Umbilical cord (tissue), 1 donor: ENCODE measurements at regions not wholly inside any gene's neighbourhood (a gene's known extent, or its start where the extent isn't known, plus 50 kb on each side); places are given as distances from the start of the nearest gene placed in this dataset.
"Not testable (repeated sequence)": the region's sequence is repeated elsewhere in the genome, so short reads cannot be mapped to it uniquely, and the experiment has no call there.

Source experiments
- DNase-seq: peaks from one replicate; pipeline ENCODE4 v3.0.0-alpha.2; 2015; ENCODE audit warnings: low spot score

DNA sequence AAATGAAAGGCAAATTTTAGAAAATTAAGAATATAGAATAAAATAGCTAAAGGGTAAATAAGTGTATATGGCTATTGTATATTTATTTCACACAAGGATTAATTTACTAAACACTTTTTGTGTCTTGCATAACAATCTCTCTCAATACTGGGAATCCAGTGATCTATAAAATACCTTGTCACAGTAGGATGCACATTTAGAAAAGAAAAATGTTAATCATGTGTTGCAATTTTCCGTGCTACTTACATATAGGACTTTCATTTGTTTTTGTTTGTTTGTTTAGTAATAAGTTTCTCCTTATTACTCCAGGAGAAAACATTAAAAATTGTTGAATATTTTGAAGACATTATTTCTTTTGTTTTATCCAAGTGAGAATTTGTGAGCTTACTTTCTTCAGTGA lies 1533.3 kb downstream of the SLITRK5 start:
- DNase-seq: no peak

DNA sequence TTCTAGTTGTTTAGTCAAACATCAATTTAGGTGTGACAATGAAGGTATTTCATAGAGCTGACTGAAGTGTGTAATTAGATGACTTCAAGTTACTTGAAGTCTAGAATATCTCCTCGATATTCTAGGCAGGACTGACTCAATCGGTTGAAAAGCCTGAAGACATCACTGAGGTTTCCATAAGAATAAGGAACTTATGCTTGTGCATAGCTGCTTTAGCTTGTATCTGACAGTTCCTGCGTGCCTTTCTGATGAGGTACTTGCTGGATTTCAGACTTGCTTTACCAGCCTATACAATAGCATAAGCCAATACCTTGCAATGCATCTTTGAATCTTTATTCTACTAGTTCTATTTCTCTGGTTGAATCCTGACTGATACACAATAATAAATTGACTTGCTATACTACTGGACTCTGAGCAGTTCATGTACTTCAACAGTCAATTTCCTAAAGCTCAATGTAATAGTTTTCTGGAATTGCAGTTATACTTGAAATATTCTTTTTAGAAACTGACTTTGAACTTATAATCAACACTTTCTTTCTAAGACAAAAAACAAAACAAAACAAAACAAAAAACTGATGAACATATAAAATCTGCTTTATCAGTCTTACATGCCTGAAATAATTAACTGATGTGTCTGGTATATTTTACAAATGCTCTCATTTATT lies 1534.8 kb downstream of the SLITRK5 start:
- DNase-seq: peak; percentile 12

DNA sequence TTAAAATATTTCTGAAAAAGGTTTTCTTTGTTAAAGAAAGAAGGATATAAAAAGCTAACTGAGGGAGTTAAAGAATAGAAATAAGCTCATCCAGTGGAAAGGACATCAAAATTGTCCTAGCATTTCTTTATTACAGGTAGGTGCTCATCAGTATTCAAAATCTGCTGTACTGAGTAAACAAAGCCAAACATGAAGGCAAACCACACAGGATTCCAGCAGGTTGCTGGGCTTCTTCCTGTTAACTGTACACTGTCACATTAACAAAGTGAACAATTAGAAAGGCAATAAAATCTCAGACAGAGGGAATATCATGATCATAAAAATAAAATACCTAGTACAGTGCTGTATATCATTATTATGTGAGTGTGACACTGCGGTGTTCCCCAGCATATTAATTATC lies 1541.0 kb downstream of the SLITRK5 start:
- DNase-seq: no peak

- no peak for DNase-seq
Observed at GRCh38 chr13:89214185-89214584, 1543.0 kb downstream of the SLITRK5 start.

DNA sequence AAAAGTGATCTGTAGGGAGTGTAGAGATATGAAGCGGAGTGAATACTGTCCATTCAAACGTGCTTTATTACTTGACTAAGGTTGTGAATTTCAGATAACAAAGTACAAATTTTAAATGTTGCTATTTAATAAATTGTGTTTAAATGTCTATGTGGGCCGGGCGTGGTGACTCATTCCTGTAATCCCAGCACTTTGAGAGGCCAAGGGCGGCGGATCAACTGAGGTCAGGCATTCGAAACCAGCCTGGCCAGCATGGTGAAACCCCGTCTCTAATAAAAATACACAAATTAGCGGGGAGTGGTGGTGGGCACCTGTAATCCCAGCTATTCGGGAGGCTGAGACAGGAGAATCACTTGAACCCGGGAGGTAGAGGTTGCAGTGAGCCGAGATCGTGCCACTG lies 1544.1 kb downstream of the SLITRK5 start:
- DNase-seq: not testable (repeated sequence)

DNA sequence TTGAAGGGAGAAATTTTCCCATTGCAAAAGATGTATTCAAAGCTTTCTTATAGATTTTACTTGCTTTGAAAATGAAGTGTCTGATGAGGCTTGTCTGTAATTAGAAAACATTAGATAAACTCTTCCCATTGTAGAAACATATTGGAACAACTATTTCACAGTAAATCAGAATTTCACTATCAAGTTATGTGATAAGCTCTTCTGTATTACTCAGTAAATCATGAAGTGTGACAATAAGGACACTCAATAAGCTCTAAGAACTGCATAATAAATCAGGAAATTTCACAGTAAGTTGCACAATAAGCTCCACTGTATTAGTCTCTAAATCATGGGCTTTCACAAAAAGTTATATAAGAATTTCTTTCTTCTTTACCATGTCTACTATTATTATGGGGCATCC lies 1546.6 kb downstream of the SLITRK5 start:
- no peak for DNase-seq

DNA sequence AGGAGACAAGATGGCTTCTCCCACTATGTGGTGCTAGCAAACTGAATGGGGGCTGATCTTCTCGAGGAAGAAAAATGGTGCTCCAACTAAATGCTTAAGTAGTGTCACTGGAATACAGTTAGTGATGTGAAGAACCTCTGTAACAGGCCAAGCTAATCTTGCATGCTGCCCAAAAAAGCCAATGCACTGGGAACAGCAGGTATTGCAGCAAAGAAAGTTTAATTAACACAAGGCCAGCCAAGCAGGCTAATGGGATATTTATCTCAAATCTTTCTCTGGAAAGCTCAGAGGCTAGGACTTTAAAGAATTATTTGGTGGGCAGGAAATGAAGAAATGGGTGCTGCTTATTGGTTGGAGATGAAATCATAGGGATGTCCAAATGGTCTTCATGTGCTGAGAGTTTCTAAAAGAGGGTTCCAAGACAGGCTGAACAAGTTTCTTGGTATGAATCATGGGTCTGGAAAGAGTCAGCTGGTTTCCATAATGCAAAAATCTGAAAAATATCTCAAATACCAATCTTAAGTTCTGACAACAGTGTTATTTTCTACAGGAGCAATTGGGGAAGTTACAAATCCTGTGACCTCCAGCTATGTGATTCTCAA lies 1550.5 kb downstream of the SLITRK5 start:
- DNase-seq: no peak

GRCh38 chr13:89227356-89227755 lies 1556.2 kb downstream of the SLITRK5 start:
- DNase-seq: no peak

- no peak for DNase-seq
Observed at GRCh38 chr13:89238496-89238895, 1567.3 kb downstream of the SLITRK5 start.

DNA sequence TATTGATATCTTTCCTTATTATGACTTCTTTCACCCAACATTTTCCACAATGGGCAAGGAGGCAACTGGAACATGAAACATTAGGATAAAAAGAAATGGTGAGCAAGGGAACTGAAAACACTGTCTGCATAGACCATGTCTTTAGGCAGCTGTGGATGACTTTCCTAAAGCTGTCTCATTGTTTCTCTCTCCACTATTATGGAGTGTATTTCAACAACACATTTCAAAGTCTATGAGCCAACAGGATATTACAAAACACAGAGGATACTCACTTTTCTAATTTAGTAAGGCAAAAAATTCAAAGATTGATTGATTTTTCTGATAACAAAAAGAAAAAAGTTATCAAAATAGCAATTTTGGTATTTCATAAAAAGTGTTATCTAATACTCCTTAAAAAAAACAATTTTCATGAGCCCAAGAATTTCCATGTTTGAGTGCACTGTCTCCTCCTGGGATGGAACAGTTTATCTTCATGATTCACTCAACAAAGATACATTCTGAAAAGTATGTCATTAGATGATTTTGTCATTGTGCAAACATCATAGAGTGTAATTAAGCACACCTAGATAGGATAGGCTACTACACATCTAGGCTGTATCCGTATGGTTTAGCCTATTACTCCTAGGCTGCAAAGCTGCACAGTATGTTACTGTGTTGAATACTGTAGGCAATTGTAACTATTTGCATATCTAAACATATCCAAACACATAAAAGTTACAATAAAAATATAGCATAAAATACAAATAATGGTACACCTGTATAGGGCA lies 1568.4 kb downstream of the SLITRK5 start:
- DNase-seq: no peak

DNA sequence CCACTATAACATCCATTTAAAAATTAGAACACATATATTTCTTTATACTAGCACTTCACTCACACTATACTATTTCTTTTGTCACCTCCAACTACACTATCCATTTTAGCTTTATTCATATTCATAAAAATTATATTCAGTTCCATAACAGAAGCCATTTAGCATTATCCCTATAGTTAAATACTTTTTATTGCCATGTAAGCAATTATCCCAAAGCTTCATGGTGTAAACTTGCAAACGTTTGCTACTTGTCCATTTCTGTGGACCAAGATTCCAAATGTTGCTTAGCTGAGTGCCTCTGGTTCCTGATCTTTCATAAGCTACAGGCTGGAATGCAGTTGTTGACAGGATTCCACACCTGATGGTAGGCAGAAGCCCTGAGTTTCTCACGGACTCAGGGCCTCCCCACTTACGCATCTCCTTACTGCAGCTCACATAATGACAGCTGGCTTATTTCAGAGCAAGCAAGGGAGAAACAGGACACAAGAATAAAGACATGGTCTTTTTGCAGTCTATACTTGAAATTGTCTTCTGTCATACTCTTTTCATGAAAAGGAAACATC lies 1584.8 kb downstream of the SLITRK5 start:
- no peak for DNase-seq

DNA sequence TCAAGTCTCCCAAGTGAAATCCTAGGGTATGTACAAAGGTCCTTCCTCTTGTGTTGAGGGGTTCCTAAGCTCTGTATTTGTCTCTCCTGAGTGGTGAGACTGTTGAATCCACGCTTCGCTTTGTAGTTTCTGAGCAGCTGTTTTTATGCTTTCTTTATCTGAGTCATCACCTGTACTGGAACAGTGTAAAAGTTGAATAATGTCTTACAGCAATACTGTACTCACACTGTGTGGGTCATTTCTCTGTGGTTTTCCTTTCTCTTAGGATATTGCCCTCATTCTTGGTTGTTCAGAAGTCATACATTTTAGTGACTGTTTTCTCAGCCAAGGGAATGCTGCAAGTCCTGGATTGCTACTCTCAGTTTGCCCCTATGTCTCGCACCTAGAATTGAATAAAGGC lies 1596.6 kb downstream of the SLITRK5 start:
- no peak for DNase-seq

- no peak for DNase-seq
Observed at GRCh38 chr13:89269737-89270136, 1598.6 kb downstream of the SLITRK5 start.

DNA sequence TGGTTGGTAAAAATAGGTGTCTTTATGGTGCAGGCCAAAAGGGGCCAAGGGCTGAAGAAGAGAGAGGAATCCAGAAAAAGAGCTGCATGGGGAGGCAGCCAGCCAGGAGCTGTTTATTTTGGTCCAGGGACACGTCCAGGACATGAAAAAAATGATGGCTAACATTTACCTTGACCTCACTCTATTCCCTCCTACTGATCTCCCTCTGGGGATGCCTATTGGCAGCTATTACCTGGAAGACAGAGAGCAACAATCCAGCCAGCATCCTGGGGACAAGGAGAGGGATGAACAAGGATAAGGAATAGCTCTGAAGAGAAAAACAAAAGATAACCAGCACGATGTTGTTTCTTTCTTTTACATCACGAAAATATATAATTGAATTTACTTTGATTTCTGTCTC lies 1599.6 kb downstream of the SLITRK5 start:
- no peak for DNase-seq

DNA sequence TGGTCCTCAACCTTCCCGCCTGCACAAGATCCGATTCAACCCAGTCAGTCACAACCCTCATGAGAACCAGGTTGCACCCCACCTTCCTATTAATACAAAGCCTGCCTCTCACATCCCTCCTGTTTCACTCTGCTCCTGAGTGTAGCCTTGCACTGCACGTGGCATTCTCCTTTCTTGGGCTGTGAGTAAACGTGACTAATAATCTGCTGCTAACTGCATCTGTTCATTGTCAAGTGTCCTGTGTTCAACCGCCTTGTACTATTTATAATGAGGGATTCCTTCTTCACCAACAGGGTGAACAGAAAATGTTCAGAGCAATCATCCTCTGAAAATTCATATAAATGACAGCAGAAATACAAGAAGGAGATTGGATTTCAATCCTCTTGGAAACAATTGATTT lies 1608.2 kb downstream of the SLITRK5 start:
- DNase-seq: peak; percentile 59

DNA sequence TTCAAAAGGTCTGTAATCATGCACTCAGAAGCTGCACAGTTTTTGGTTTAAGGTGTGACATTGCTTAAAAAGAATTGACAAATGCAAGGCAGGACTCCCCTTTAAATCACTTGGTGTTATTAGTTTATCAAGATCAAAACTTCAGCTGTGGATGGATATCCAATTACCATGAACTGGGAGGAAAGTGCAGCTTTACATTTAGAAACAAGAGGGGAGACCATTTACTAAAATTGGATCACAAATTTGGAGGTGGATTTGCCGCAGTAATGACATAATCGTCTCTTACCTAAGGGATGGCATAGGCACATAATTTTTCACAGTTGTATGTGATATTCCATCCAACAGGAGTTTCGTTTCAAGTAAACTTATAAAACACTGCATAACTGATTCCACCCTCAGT lies 1610.2 kb downstream of the SLITRK5 start:
- DNase-seq: no peak

GRCh38 chr13:89282241-89282640 lies 1611.1 kb downstream of the SLITRK5 start:
- no peak for DNase-seq

GRCh38 chr13:89287381-89287780 lies 1616.2 kb downstream of the SLITRK5 start:
- no peak for DNase-seq

DNA sequence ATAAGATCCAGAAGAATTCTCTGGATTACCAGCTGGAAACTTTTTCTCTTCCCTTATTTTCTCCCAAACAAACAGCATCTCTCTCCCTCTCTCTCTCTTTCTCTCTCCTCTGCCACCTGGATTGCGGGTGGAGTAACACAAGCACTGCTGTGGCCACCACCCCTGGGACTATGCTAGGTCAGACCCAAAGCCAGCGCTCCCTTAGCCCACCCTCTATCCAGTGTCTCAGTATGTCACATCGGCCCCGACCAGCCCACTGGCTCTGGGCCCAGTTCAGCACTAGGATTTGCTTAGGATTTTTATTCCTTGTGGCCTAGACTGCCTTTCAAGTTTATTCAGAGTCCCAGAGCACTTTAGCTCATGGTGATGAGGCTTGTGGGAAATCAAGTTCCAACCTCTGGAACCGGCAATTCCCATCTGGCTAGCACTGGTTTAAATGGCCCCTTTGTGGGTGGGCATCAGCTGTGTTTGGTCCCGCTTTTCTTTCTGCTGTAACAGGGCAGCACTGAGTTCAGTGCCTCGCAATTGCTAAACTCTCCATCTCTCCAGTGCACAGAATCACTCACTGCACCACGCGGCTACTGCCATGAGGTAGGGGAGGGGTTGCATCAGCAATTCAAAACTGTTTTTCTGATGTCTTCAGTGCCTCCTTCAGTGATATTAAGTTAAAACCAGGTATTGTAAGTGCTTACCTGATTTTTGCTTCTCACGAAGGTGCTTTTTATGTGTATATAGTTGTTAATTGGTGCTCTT lies 1623.1 kb downstream of the SLITRK5 start:
- DNase-seq: no peak

GRCh38 chr13:89307278-89307677 lies 1636.1 kb downstream of the SLITRK5 start:
- DNase-seq: no peak

- DNase-seq: no peak
Observed at GRCh38 chr13:89310943-89311672, 1639.9 kb downstream of the SLITRK5 start.
